Kidney epithelial cell (primary cell): ENCODE measurements at regions not wholly inside any gene's neighbourhood (a gene's known extent, or its start where the extent isn't known, plus 50 kb on each side); places are given as distances from the start of the nearest gene placed in this dataset.

Source experiments
- DNase-seq: peaks from one replicate; pipeline ENCODE4 v3.0.0-alpha.2; 2010; ENCODE audit warnings: low read depth
- H3K27me3 ChIP-seq: 2 replicates; pipeline ENCODE4 v1.6.0; 2011; ENCODE audit warnings: low read length; ENCODE audit not compliant: control insufficient read depth, insufficient read depth
- H3K36me3 ChIP-seq: 2 replicates; pipeline ENCODE4 v1.5.1; 2011; ENCODE audit warnings: low read length; ENCODE audit not compliant: control insufficient read depth, insufficient read depth
- H3K4me3 ChIP-seq: 2 replicates; pipeline ENCODE4 v1.5.1; 2011; ENCODE audit warnings: low read depth, mild to moderate bottlenecking, control low read depth, low read length
- TF ChIP-seq, protein P1 (sequence below): IDR thresholded peaks from 2 replicates; pipeline ENCODE4 v1.5.1; 2011; ENCODE audit warnings: mild to moderate bottlenecking, moderate library complexity, low read length, control low read depth, inconsistent platforms; ENCODE audit not compliant: insufficient read depth, poor library complexity, severe bottlenecking

DNA sequence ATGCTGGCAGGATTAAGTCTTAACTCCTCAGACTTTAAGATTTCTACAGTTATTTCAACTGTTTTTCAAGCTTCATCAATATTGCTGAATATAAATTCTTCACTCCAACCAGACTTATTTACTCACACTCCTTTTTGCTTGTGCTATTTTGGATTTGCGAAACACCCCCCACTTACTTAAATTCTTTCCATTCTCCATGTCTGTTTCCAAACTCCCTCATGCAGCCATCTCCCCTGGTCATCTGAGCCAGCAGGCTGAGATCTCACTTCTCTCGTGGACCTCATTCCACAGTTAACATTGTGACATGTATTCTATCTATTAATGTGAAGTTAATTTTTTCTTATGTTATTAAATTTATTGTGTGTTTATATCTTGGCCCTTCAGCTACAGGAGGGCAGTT is 188.9 kb upstream of the HDAC9 start:
- Histone ChIP-seq H3K36me3 (no peaks in the 10 kb centered on the region), H3K27me3 (no peaks in the 10 kb centered on the region), H3K4me3 (no peak overlapping the region)
- DNase-seq, result no peak
- TF ChIP-seq, protein P1, sequence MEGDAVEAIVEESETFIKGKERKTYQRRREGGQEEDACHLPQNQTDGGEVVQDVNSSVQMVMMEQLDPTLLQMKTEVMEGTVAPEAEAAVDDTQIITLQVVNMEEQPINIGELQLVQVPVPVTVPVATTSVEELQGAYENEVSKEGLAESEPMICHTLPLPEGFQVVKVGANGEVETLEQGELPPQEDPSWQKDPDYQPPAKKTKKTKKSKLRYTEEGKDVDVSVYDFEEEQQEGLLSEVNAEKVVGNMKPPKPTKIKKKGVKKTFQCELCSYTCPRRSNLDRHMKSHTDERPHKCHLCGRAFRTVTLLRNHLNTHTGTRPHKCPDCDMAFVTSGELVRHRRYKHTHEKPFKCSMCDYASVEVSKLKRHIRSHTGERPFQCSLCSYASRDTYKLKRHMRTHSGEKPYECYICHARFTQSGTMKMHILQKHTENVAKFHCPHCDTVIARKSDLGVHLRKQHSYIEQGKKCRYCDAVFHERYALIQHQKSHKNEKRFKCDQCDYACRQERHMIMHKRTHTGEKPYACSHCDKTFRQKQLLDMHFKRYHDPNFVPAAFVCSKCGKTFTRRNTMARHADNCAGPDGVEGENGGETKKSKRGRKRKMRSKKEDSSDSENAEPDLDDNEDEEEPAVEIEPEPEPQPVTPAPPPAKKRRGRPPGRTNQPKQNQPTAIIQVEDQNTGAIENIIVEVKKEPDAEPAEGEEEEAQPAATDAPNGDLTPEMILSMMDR, result no peak

DNA sequence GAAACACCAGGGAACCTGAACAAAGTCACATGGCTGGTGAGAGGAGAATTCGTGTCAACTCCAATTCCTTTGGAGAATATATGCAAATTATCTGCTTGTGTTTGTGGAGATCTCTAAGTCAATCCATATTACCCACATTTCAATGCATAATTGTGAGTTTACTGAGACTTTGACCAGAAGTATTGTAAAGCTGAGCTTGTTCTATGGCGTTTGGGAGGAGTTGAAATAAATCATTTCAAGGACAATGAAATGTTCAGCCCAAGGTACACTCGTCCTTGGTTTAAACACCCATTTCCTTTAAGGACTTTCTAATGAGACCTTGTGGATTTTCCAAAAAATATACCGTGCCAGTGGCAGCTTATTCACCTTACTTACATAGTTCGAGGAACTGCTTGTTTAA is 186.6 kb upstream of the HDAC9 start:
- TF ChIP-seq, protein P1, result no peak
- H3K27me3 ChIP-seq, result no peaks in the 10 kb centered on the region
- no peak overlapping the region for H3K4me3 ChIP-seq
- no peaks in the 10 kb centered on the region for H3K36me3 ChIP-seq
- DNase-seq, result no peak

DNA sequence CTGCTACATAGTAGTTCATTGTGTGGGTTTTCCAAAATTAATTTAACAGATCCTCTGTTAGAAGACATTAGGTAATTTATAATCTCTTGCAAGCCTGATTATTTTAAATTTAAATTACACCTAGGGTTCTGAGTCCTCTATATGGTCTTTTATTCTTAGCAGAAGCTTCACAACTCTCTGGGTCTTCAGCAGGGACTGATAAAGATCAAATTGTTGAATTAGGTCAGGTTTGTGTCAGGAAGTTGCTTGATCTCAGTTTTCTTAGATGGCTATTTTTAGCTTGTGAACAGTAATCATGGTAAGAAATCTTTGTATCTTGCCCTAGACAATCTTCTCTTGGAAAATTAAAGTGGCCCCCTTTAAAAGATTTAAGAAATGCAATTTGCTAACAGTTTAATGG is 183.1 kb upstream of the HDAC9 start:
- Histone ChIP-seq H3K4me3 (no peak overlapping the region), H3K36me3 (no peaks in the 10 kb centered on the region), H3K27me3 (no peaks in the 10 kb centered on the region)
- DNase-seq, result no peak
- TF ChIP-seq, protein P1, result no peak

DNA sequence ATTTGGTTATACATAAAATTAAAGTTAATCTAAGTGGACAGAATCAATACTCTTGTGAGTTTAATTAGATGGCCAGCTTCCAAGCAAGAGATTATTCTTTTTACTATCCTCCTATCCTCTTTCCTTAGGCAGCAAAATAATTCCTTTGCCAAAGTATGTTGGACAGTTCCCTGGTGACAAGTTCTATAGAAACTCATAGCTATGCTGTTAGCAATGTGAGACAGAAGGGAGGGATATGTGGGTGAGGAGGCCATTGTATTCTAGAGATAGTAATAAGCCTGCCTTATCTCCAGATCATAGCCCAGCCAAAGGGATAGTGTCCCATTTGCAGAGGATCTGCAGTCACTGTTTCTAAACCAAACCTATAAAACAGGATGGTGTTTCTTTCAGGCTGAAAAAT is 181.6 kb upstream of the HDAC9 start:
- TF ChIP-seq, protein P1, result no peak
- H3K4me3 ChIP-seq, result no peak overlapping the region
- no peak for DNase-seq
- H3K36me3 ChIP-seq, result no peaks in the 10 kb centered on the region
- no peaks in the 10 kb centered on the region for H3K27me3 ChIP-seq

DNA sequence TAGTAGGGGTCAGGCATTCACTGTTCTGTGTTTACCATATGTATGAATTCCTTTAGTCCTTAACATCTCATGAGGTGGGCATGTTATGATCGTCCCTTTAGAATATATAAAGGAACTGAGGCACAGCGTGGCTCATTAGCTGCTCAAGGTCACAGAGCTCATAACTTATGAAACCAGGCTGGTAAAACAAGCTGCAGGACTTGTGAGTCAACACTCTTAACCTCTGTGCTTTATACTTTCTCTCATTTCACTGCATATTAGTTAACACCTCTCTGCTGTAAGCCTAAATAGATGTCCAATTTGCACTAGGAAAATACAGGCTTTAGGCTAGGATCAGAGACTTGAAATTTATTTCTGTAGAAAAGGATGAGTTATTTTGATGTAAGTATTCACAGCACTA is 180.3 kb upstream of the HDAC9 start:
- Histone ChIP-seq H3K36me3 (no peaks in the 10 kb centered on the region), H3K4me3 (no peak overlapping the region), H3K27me3 (no peaks in the 10 kb centered on the region)
- TF ChIP-seq, protein P1, result no peak
- no peak for DNase-seq

DNA sequence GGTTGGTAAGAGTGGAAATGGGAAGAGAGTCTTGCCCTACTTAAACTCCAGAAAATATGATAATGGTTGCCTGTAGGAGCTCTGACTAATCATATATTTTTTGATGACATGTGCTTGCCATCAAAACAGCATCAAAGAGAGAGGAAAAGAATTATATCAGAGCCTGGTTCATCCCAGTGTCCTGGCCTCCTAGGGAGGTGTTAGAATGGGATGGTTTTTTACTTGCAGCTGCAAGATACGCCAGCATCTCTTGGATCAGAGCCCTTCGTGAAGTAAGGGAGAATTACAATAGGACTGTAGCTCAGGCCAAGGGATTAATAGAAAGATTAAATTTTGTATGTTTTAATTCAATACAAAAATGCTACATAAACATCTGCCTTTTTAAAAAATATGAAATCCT is 177.6 kb upstream of the HDAC9 start:
- TF ChIP-seq, protein P1, result no peak
- no peaks in the 10 kb centered on the region for H3K36me3 ChIP-seq
- H3K27me3 ChIP-seq, result no peaks in the 10 kb centered on the region
- no peak for DNase-seq
- no peak overlapping the region for H3K4me3 ChIP-seq
